Ovary (tissue), 3 donors: ENCODE measurements at regions not wholly inside any gene's neighbourhood (a gene's known extent, or its start where the extent isn't known, plus 50 kb on each side); places are given as distances from the start of the nearest gene placed in this dataset.

Experiments used
- CTCF ChIP-seq, 3 donors: fragments of 450-650 bp in 2 of 3; fragments of 200-600 bp in 1 of 3; IDR thresholded peaks; one replicate each; pipeline versions ENCODE4 v1.5.1 to v1.8.0; 2016 to 2022; ENCODE audit warnings: antibody characterized with exemption in 3 of 3, mild to moderate bottlenecking in 1 of 3
- EP300 ChIP-seq: sonication (generic); formaldehyde crosslinking; IDR thresholded peaks from one replicate; pipeline ENCODE4 v1.6.1; 2017; ENCODE audit warnings: antibody characterized with exemption
- POLR2A ChIP-seq: fragments of 450-650 bp; IDR thresholded peaks from one replicate; pipeline ENCODE4 v1.6.1; 2017; ENCODE audit warnings: antibody characterized with exemption, mild to moderate bottlenecking, moderate library complexity
- donor health status: DM: no; HTN: no; CAD: no.

DNA sequence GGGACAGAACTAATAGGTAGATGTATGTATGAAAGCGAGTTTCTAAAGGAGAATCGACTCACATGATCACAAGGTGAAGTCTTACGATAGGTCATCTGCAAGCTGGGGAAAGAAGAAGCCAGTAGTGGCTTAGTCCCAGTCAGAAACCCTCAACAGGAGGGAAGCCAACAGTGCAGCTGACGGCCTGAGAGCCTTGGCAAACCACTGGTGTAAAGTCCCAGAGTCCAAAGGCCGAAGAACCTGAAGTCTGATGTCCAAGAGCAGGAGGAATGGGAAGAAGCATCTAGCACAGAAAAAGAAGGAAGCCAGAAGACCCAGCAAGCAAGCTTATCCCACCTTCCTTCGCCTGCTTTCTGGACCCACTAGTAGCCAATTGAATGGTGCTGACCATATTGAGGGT, 507.6 kb upstream of the ARGLU1 start:
- TF ChIP-seq POLR2A: no peak
- no peak for TF ChIP-seq CTCF (IDR thresholded peaks at IDR 0.05)
- TF ChIP-seq EP300: no peak
